ENCODE measurements at regions not wholly inside any gene's neighbourhood (a gene's known extent, or its start where the extent isn't known, plus 50 kb on each side); places are given as distances from the start of the nearest gene placed in this dataset.
A peak's percentile ranks its signal among the peaks of the same experiment; 100 is the strongest.

DNA sequence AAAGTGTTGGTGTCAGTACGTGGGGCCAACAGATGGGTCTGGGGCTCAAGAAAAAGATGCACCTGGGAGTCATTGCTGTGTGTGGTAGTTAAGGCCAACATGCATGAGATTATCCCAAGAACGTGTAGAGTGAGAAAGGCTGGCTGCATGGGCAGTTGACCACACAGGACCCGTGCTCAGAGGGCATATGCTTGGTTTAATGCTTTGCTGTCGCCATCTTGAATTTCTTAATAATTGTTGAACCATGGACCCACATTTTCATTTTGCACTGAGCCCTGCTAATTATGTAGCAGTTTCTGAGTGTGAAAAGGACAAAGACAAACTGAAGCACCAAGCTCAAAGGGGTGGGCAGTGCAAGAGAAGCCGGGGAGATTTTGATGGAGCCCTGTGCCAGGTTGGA, 148.1 kb downstream of the CYP26B1 start:
- DNase-seq, result no peak

GRCh38 chr2:71997843-71998242, 149.8 kb downstream of the CYP26B1 start:
- H3K9me3 ChIP-seq, result no peaks in the 10 kb centered on the region
- TF ChIP-seq, protein P1, sequence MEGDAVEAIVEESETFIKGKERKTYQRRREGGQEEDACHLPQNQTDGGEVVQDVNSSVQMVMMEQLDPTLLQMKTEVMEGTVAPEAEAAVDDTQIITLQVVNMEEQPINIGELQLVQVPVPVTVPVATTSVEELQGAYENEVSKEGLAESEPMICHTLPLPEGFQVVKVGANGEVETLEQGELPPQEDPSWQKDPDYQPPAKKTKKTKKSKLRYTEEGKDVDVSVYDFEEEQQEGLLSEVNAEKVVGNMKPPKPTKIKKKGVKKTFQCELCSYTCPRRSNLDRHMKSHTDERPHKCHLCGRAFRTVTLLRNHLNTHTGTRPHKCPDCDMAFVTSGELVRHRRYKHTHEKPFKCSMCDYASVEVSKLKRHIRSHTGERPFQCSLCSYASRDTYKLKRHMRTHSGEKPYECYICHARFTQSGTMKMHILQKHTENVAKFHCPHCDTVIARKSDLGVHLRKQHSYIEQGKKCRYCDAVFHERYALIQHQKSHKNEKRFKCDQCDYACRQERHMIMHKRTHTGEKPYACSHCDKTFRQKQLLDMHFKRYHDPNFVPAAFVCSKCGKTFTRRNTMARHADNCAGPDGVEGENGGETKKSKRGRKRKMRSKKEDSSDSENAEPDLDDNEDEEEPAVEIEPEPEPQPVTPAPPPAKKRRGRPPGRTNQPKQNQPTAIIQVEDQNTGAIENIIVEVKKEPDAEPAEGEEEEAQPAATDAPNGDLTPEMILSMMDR (IDR thresholded peaks at IDR 0.05), result no peak
- no peak for TF ChIP-seq POLR2A (IDR thresholded peaks at IDR 0.05)
- DNase-seq, result no peak
- H3K27me3 ChIP-seq, result peaks cover 0 to 17% (median 0%) of the 10 kb centered on the region in 4 donors
- H3K27ac ChIP-seq, result no peak overlapping the region
- no peaks in the 10 kb centered on the region for H3K36me3 ChIP-seq
- no peak overlapping the region for H3K4me3 ChIP-seq
- intact Hi-C loops (cut with DNase I), result no loop called here
- H3K4me1 ChIP-seq, result no peaks in the 10 kb centered on the region

More for the DNA sequence above, 148.1 kb downstream of the CYP26B1 start:
- intact Hi-C loops (cut with DNase I), result no loop called here
- Histone ChIP-seq H3K9me3 (no peaks in the 10 kb centered on the region), H3K4me3 (no peak overlapping the region), H3K27ac (no peak overlapping the region), H3K36me3 (no peaks in the 10 kb centered on the region), H3K4me1 (peaks cover 0 to 5% (median 0%) of the 10 kb centered on the region in 3 donors), H3K27me3 (peaks cover 0 to 17% (median 0%) of the 10 kb centered on the region in 4 donors)
- WGBS, 2 donors, result 88 to 91% methylated on average over 5 of the region's 5 CpGs
- TF ChIP-seq, protein P1 (IDR thresholded peaks at IDR 0.05), result no peak
- no peak for TF ChIP-seq POLR2A (IDR thresholded peaks at IDR 0.05)

GRCh38 chr2:71995067-71995665, 152.5 kb downstream of the CYP26B1 start:
- no peak for TF ChIP-seq POLR2A (IDR thresholded peaks at IDR 0.05)
- TF ChIP-seq, protein P1 (IDR thresholded peaks at IDR 0.05), result peak; percentile 14 to 44 (median 24)
- DNase-seq, result no peak
- intact Hi-C loops (cut with DNase I), result no loop called here
- Histone ChIP-seq H3K27ac (no peak overlapping the region), H3K36me3 (no peaks in the 10 kb centered on the region), H3K4me3 (no peak overlapping the region), H3K27me3 (peaks cover 0 to 12% (median 0%) of the 10 kb centered on the region in 4 donors), H3K9me3 (no peaks in the 10 kb centered on the region), H3K4me1 (no peaks in the 10 kb centered on the region)
- 73 to 75% methylated on average over 3 of the region's 3 CpGs for WGBS, 2 donors

DNA sequence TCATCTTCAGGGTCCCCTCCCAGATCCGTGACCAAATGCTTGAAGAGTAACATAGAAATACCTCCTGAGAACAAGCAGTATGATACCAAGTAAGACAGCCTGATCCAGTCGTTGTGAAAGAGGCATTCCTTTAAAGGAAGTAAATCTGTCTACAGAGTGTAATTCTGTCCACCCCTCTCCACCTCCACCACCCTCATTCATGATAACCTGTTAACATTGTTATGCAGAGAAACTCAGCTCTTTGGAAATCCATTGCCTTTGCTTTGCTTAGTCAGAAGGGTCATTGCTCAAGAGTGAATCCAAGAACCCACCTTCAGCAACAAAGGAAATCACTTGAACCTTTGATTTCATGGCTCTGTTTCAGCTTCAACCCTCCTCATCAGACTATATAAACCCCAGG, 155.6 kb downstream of the CYP26B1 start:
- Histone ChIP-seq H3K4me1 (no peaks in the 10 kb centered on the region), H3K36me3 (no peaks in the 10 kb centered on the region), H3K4me3 (no peak overlapping the region), H3K27me3 (no peaks in the 10 kb centered on the region), H3K9me3 (no peaks in the 10 kb centered on the region), H3K27ac (no peak overlapping the region)
- TF ChIP-seq POLR2A (IDR thresholded peaks at IDR 0.05), result no peak
- TF ChIP-seq, protein P1 (IDR thresholded peaks at IDR 0.05), result no peak
- intact Hi-C loops (cut with DNase I), result no loop called here
- 46 to 78% methylated on average over 2 of the region's 2 CpGs for WGBS, 2 donors
- DNase-seq, result no peak

- H3K9me3 ChIP-seq, result no peaks in the 10 kb centered on the region
- no peaks in the 10 kb centered on the region for H3K36me3 ChIP-seq
- 88 to 96% methylated on average over 4 of the region's 4 CpGs for WGBS, 2 donors
- no peak for DNase-seq
- H3K27me3 ChIP-seq, result no peaks in the 10 kb centered on the region
- intact Hi-C loops (cut with DNase I), result no loop called here
- no peak overlapping the region for H3K27ac ChIP-seq
- H3K4me1 ChIP-seq, result no peaks in the 10 kb centered on the region
- TF ChIP-seq POLR2A (IDR thresholded peaks at IDR 0.05), result no peak
- TF ChIP-seq, protein P1 (IDR thresholded peaks at IDR 0.05), result no peak
- H3K4me3 ChIP-seq, result no peak overlapping the region
These were observed 156.3 kb downstream of the CYP26B1 start for GRCh38 chr2:71991397-71991796.
